HEK293T (cell line): ENCODE measurements at regions not wholly inside any gene's neighbourhood (a gene's known extent, or its start where the extent isn't known, plus 50 kb on each side); places are given as distances from the start of the nearest gene placed in this dataset.

ENCODE experiments used
- ELF4 ChIP-seq: fragments of 450-650 bp; IDR thresholded peaks from 2 replicates; pipeline ENCODE4 v1.6.1; 2017; ENCODE audit warnings: antibody characterized with exemption
- FOXA1 ChIP-seq: fragments of 450-650 bp; IDR thresholded peaks from 2 replicates; pipeline ENCODE4 v1.6.1; 2016; ENCODE audit warnings: mild to moderate bottlenecking
- HDGF ChIP-seq: fragments of 450-650 bp; IDR thresholded peaks from 2 replicates; pipeline ENCODE4 v1.6.1; 2017; ENCODE audit warnings: antibody characterized with exemption, borderline replicate concordance
- SP1 ChIP-seq: fragments of 450-650 bp; IDR thresholded peaks from 2 replicates; pipeline ENCODE4 v1.6.1; 2017
- TF ChIP-seq, protein P1 (sequence below): fragments of 450-650 bp; IDR thresholded peaks from 2 replicates; pipeline ENCODE4 v1.6.1; 2016

GRCh38 chr5:77832938-77833337 is 56.8 kb upstream of the TBCA start:
- TF ChIP-seq ELF4, result no peak
- TF ChIP-seq FOXA1, result no peak
- TF ChIP-seq, protein P1, sequence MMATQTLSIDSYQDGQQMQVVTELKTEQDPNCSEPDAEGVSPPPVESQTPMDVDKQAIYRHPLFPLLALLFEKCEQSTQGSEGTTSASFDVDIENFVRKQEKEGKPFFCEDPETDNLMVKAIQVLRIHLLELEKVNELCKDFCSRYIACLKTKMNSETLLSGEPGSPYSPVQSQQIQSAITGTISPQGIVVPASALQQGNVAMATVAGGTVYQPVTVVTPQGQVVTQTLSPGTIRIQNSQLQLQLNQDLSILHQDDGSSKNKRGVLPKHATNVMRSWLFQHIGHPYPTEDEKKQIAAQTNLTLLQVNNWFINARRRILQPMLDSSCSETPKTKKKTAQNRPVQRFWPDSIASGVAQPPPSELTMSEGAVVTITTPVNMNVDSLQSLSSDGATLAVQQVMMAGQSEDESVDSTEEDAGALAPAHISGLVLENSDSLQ, result no peak
- TF ChIP-seq SP1, result no peak
- no peak for TF ChIP-seq HDGF
